K562 (cell line): ENCODE measurements at regions not wholly inside any gene's neighbourhood (a gene's known extent, or its start where the extent isn't known, plus 50 kb on each side); places are given as distances from the start of the nearest gene placed in this dataset.

Source experiments
- PML ChIP-seq: IDR thresholded peaks from 2 replicates; pipeline ENCODE4 v1.6.1; 2012; ENCODE audit warnings: low read length, inconsistent platforms
- PRDM10 ChIP-seq: fragments of 450-650 bp; IDR thresholded peaks from 2 replicates; pipeline ENCODE4 v1.6.1; 2018; ENCODE audit not compliant: partially characterized antibody
- REST ChIP-seq, 2 experiments: fragments of 450-650 bp; formaldehyde crosslinking in 1 of 2; IDR thresholded peaks; 2 replicates each; pipeline versions ENCODE4 v1.4.0 to v1.6.1; 2014 to 2020; ENCODE audit warnings: mild to moderate bottlenecking in 2 of 2, borderline replicate concordance in 1 of 2, low read depth in 1 of 2
- ZFP91 ChIP-seq: sonication (generic); formaldehyde crosslinking; IDR thresholded peaks from 2 replicates; pipeline ENCODE4 v1.8.0; 2022; ENCODE audit warnings: mild to moderate bottlenecking, missing genetic modification reagents

- TF ChIP-seq REST (IDR thresholded peaks at IDR 0.05; ENCODE audit: borderline replicate concordance) (peak; percentile 22; the same call in 1 of the 2 replicates), REST (CRISPR knock-in tag; IDR thresholded peaks at IDR 0.05; ENCODE audit: low read depth) (no peak), PML (no peak), ZFP91 (CRISPR knock-in tag) (no peak), PRDM10 (no peak)
These were observed 77.3 kb upstream of the SLC35F1 start (continued) for GRCh38 chr6:117829594-117830319.
